H1 (cell line): ENCODE measurements at regions not wholly inside any gene's neighbourhood (a gene's known extent, or its start where the extent isn't known, plus 50 kb on each side); places are given as distances from the start of the nearest gene placed in this dataset.

ENCODE experiments used
- PHF8 ChIP-seq: fragments of 200-600 bp; sonication (generic); conservative IDR thresholded peaks from 2 replicates; pipeline ENCODE4 v1.7.1; 2012; ENCODE audit warnings: low read depth, mild to moderate bottlenecking, inconsistent platforms, low read length, moderate library complexity
- POU5F1 ChIP-seq: IDR thresholded peaks from 2 replicates; pipeline ENCODE4 v1.6.1; 2011; ENCODE audit warnings: low read depth, mild to moderate bottlenecking, low read length, moderate library complexity

GRCh38 chr5:77892061-77893010 lies 116.2 kb upstream of the TBCA start (continued):
- TF ChIP-seq PHF8 (no peak), POU5F1 (no peak)
- TF ChIP-seq, all 59 proteins: peak for 0
